A549 (cell line): ENCODE measurements at regions not wholly inside any gene's neighbourhood (a gene's known extent, or its start where the extent isn't known, plus 50 kb on each side); places are given as distances from the start of the nearest gene placed in this dataset.

Source experiments
- CTCF ChIP-seq: fragments of >200 bp; sonication (Bioruptor Twin); formaldehyde crosslinking; IDR thresholded peaks from 3 replicates; pipeline ENCODE4 v1.5.1; 2016
- HMGXB4 ChIP-seq: fragments of 250-450 bp; sonication (Bioruptor Pico); IDR thresholded peaks from 2 replicates; pipeline ENCODE4 v1.5.0; 2021; ENCODE audit warnings: mild to moderate bottlenecking, moderate library complexity, borderline replicate concordance
- NR3C1 ChIP-seq: fragments of >200 bp; sonication (Bioruptor Twin); formaldehyde crosslinking; IDR thresholded peaks from 3 replicates; pipeline ENCODE4 v1.6.1; 2017
- REST ChIP-seq: fragments of 200-600 bp; sonication (generic); IDR thresholded peaks from 2 replicates; pipeline ENCODE4 v1.6.1; 2016; ENCODE audit warnings: antibody characterized with exemption, mild to moderate bottlenecking, moderate library complexity
- TP53 ChIP-seq: fragments of 250-450 bp; sonication (Bioruptor Pico); IDR thresholded peaks from 2 replicates; pipeline ENCODE4 v1.5.0; 2021; ENCODE audit warnings: mild to moderate bottlenecking, moderate library complexity

- no peak for TF ChIP-seq TP53 (CRISPR knock-in tag)
- TF ChIP-seq REST: no peak
- TF ChIP-seq NR3C1: no peak
- TF ChIP-seq CTCF: no peak
- TF ChIP-seq HMGXB4 (CRISPR knock-in tag): no peak
These were observed 51.7 kb upstream of the USP3 start for GRCh38 chr15:63452552-63453136.
